SHP77 (cell line): ENCODE measurements at regions not wholly inside any gene's neighbourhood (a gene's known extent, or its start where the extent isn't known, plus 50 kb on each side); places are given as distances from the start of the nearest gene placed in this dataset.

ENCODE experiments used
- DNase-seq, 2 experiments: peaks; one replicate each; lab custom pipeline; 2025; lab: John Stamatoyannopoulos, UW

- no peak for DNase-seq
Measured at GRCh38 chr1:59149435-59149834, 147.5 kb upstream of the FGGY start.

- DNase-seq, result peak; percentile 45 to 65
Measured at GRCh38 chr1:59150577-59151386, 146.1 kb upstream of the FGGY start.

GRCh38 chr1:59151387-59151761 is 145.5 kb upstream of the FGGY start:
- no peak for DNase-seq

- no peak for DNase-seq
Measured at GRCh38 chr1:59151860-59152259, 145.0 kb upstream of the FGGY start.

GRCh38 chr1:59152511-59152910 is 144.4 kb upstream of the FGGY start:
- DNase-seq, result no peak

GRCh38 chr1:59154401-59154800 is 142.5 kb upstream of the FGGY start:
- DNase-seq, result no peak

GRCh38 chr1:59155351-59155750 is 141.5 kb upstream of the FGGY start:
- DNase-seq, result no peak

- DNase-seq, result no peak
Measured at GRCh38 chr1:59156051-59156450, 140.8 kb upstream of the FGGY start.

- DNase-seq, result peak; percentile 3 to 19
Measured at GRCh38 chr1:59156526-59157199, 140.2 kb upstream of the FGGY start.

- DNase-seq, result no peak
Measured at GRCh38 chr1:59158321-59158720, 138.6 kb upstream of the FGGY start.

GRCh38 chr1:59159557-59160203 is 137.2 kb upstream of the FGGY start:
- DNase-seq, result no peak

- no peak for DNase-seq
Measured at GRCh38 chr1:59161136-59161535, 135.8 kb upstream of the FGGY start.

GRCh38 chr1:59162665-59163064 is 134.2 kb upstream of the FGGY start:
- no peak for DNase-seq

- peak; percentile 75 to 84 for DNase-seq
Measured at GRCh38 chr1:59163268-59164092, 133.4 kb upstream of the FGGY start.

GRCh38 chr1:59164371-59164770 is 132.5 kb upstream of the FGGY start:
- no peak for DNase-seq

GRCh38 chr1:59165353-59165752 is 131.5 kb upstream of the FGGY start:
- no peak for DNase-seq

- no peak for DNase-seq
Measured at GRCh38 chr1:59169703-59170102, 127.2 kb upstream of the FGGY start.

GRCh38 chr1:59170659-59171058 is 126.2 kb upstream of the FGGY start:
- DNase-seq, result no peak

GRCh38 chr1:59171788-59172187 is 125.1 kb upstream of the FGGY start:
- DNase-seq, result no peak

- DNase-seq, result no peak
Measured at GRCh38 chr1:59172693-59173092, 124.2 kb upstream of the FGGY start.

- DNase-seq, result no peak
Measured at GRCh38 chr1:59173721-59174120, 123.2 kb upstream of the FGGY start.

- no peak for DNase-seq
Measured at GRCh38 chr1:59176471-59176870, 120.4 kb upstream of the FGGY start.
